DND-41 (cell line): ENCODE measurements at regions not wholly inside any gene's neighbourhood (a gene's known extent, or its start where the extent isn't known, plus 50 kb on each side); places are given as distances from the start of the nearest gene placed in this dataset.

Source experiments
- ATAC-seq: fragments of 200-7000 bp; cut with Tn5 transposase; 3 replicates; pipeline ENCODE4 v1.9.1; 2021; ENCODE audit warnings: low read depth; ENCODE audit not compliant: insufficient read depth
- DNase-seq: peaks from one replicate; pipeline ENCODE4 v3.0.0-alpha.2; 2020
- H2AFZ ChIP-seq: 2 replicates; pipeline ENCODE4 v1.6.0; 2012; ENCODE audit warnings: low read depth, low read length
- H3K27ac ChIP-seq: 2 replicates; pipeline ENCODE4 v1.5.1; 2012; ENCODE audit warnings: low read length, inconsistent platforms
- H3K27me3 ChIP-seq: fragments of 200-600 bp; sonication (generic); 2 replicates; pipeline ENCODE4 v1.6.0; 2012; ENCODE audit warnings: low read length, mild to moderate bottlenecking, inconsistent platforms; ENCODE audit not compliant: insufficient read depth, poor library complexity
- H3K36me3 ChIP-seq: 2 replicates; pipeline ENCODE4 v1.5.1; 2012; ENCODE audit warnings: low read length, inconsistent platforms; ENCODE audit not compliant: insufficient read depth
- H3K4me1 ChIP-seq: 2 replicates; pipeline ENCODE4 v1.5.1; 2012; ENCODE audit warnings: mild to moderate bottlenecking, low read length; ENCODE audit not compliant: insufficient read depth
- H3K4me2 ChIP-seq: 2 replicates; pipeline ENCODE4 v1.6.0; 2012; ENCODE audit warnings: mild to moderate bottlenecking, moderate library complexity, low read length, inconsistent platforms; ENCODE audit not compliant: insufficient read depth
- H3K4me3 ChIP-seq, 2 experiments: fragments of 200-600 bp in 1 of 2; shearing (Covaris generic) in 1 of 2; 2 replicates each; pipeline ENCODE4 v1.5.1; 2012 to 2016; ENCODE audit warnings: inconsistent platforms in 2 of 2, low read length in 2 of 2, mild to moderate bottlenecking in 2 of 2, low read depth in 1 of 2, moderate library complexity in 1 of 2
- H3K79me2 ChIP-seq: 2 replicates; pipeline ENCODE4 v1.6.0; 2012; ENCODE audit warnings: low read length, inconsistent platforms; ENCODE audit not compliant: insufficient read depth
- H3K9ac ChIP-seq: 2 replicates; pipeline ENCODE4 v1.6.0; 2012; ENCODE audit warnings: low read depth, mild to moderate bottlenecking, inconsistent platforms, low read length, moderate library complexity
- H3K9me3 ChIP-seq: 2 replicates; pipeline ENCODE4 v1.5.1; 2012; ENCODE audit warnings: low read length, moderate library complexity, mild to moderate bottlenecking, inconsistent platforms; ENCODE audit not compliant: insufficient read depth, severe bottlenecking
- H4K20me1 ChIP-seq: 2 replicates; pipeline ENCODE4 v1.6.0; 2012; ENCODE audit warnings: low read length; ENCODE audit not compliant: insufficient read depth
- CTCF ChIP-seq: IDR thresholded peaks from 2 replicates; pipeline ENCODE4 v1.5.1; 2012; ENCODE audit warnings: borderline replicate concordance, low read length, moderate library complexity, mild to moderate bottlenecking; ENCODE audit not compliant: poor library complexity, severe bottlenecking; ENCODE audit errors: extremely low read depth
- EZH2 ChIP-seq: IDR thresholded peaks from 3 replicates; pipeline ENCODE4 v1.6.1; 2012; ENCODE audit warnings: borderline replicate concordance, low read depth, mild to moderate bottlenecking, moderate library complexity, low read length, inconsistent platforms; ENCODE audit not compliant: severe bottlenecking

- no peak for DNase-seq
- Histone ChIP-seq H3K79me2 (no peaks in the 10 kb centered on the region), H3K9me3 (no peaks in the 10 kb centered on the region), H3K4me2 (no peak overlapping the region), H4K20me1 (no peaks in the 10 kb centered on the region), H3K9ac (no peak overlapping the region), H3K4me3 (no peak overlapping the region), H3K27me3 (no peaks in the 10 kb centered on the region), H2AFZ (no peak overlapping the region), H3K36me3 (no peaks in the 10 kb centered on the region), H3K27ac (no peak overlapping the region), H3K4me1 (no peaks in the 10 kb centered on the region)
- ATAC-seq = no peak
- no peak for TF ChIP-seq EZH2
- TF ChIP-seq CTCF = no peak
Measured at GRCh38 chr5:98721231-98721928, 52.1 kb upstream of the RGMB start.

GRCh38 chr5:98722188-98722587, 51.3 kb upstream of the RGMB start:
- ATAC-seq = no peak
- H3K36me3 ChIP-seq = no peaks in the 10 kb centered on the region

GRCh38 chr5:98723061-98723460, 50.4 kb upstream of the RGMB start:
- H3K9me3 ChIP-seq = no peaks in the 10 kb centered on the region
- H3K79me2 ChIP-seq = no peaks in the 10 kb centered on the region
- H4K20me1 ChIP-seq = no peaks in the 10 kb centered on the region
- H3K27ac ChIP-seq = no peak overlapping the region
- no peaks in the 10 kb centered on the region for H3K4me1 ChIP-seq
- H3K9ac ChIP-seq = no peak overlapping the region
- ATAC-seq = no peak
- H3K27me3 ChIP-seq = no peaks in the 10 kb centered on the region
- TF ChIP-seq CTCF = no peak
- TF ChIP-seq EZH2 = no peak
- no peak for DNase-seq
- no peak overlapping the region for H3K4me3 ChIP-seq
- no peaks in the 10 kb centered on the region for H3K36me3 ChIP-seq
- no peak overlapping the region for H3K4me2 ChIP-seq
- H2AFZ ChIP-seq = no peak overlapping the region

More at GRCh38 chr5:98722188-98722587, 51.3 kb upstream of the RGMB start:
- H3K9me3 ChIP-seq = no peaks in the 10 kb centered on the region
- H2AFZ ChIP-seq = no peak overlapping the region
- H3K9ac ChIP-seq = no peak overlapping the region
- DNase-seq = no peak
- H3K27me3 ChIP-seq = no peaks in the 10 kb centered on the region
- H3K4me1 ChIP-seq = no peaks in the 10 kb centered on the region
- no peak overlapping the region for H3K4me2 ChIP-seq
- no peak overlapping the region for H3K27ac ChIP-seq
- no peaks in the 10 kb centered on the region for H3K79me2 ChIP-seq
- no peak overlapping the region for H3K4me3 ChIP-seq
- no peak for TF ChIP-seq EZH2
- no peak for TF ChIP-seq CTCF
- no peaks in the 10 kb centered on the region for H4K20me1 ChIP-seq
